ENCODE measurements at regions not wholly inside any gene's neighbourhood (a gene's known extent, or its start where the extent isn't known, plus 50 kb on each side); places are given as distances from the start of the nearest gene placed in this dataset.
"Not testable (repeated sequence)": the region's sequence is repeated elsewhere in the genome, so short reads cannot be mapped to it uniquely, and the experiment has no call there.

GRCh38 chr5:56375011-56375410, 141.9 kb upstream of the ANKRD55 start:
- Histone ChIP-seq H3K9ac (ENCODE audit: low read length) (no peak overlapping the region), H3K9me2 (ENCODE audit: insufficient read depth, low read length) (no peaks in the 10 kb centered on the region), H3K79me2 (replicated peaks; ENCODE audit: insufficient read depth, low read length) (no peaks in the 10 kb centered on the region), H3K36me3 (ENCODE audit: insufficient read depth, low read length) (no peaks in the 10 kb centered on the region), H3K4me2 (ENCODE audit: low read length) (no peak overlapping the region), H3K27ac (ENCODE audit: low read length) (no peak overlapping the region), H3K9me3 (ENCODE audit: low read length) (no peaks in the 10 kb centered on the region), H3K4me3 (ENCODE audit: low read length) (no peak overlapping the region), H4K20me1 (ENCODE audit: insufficient read depth) (no peaks in the 10 kb centered on the region), H3F3A (ENCODE audit: insufficient read depth, low read length, poor library complexity, severe bottlenecking) (no peaks in the 10 kb centered on the region), H3K27me3 (ENCODE audit: insufficient read depth, low read depth, low read length) (no peaks in the 10 kb centered on the region), H2AFZ (ENCODE audit: low read depth, low read length) (no peak overlapping the region)
- TF ChIP-seq TAF1 (IDR thresholded peaks at IDR 0.05; ENCODE audit: low read depth), result no peak
- TF ChIP-seq POLR2AphosphoS5 (IDR thresholded peaks at IDR 0.05), result no peak
- TF ChIP-seq RAD21 (conservative IDR thresholded peaks at IDR 0.05), result no peak
- TF ChIP-seq REST (IDR thresholded peaks at IDR 0.05; ENCODE audit: borderline replicate concordance), result no peak
- TF ChIP-seq SMC3 (conservative IDR thresholded peaks at IDR 0.05; ENCODE audit: poor library complexity), result no peak
- TF ChIP-seq EP300 (conservative IDR thresholded peaks at IDR 0.05; ENCODE audit: poor library complexity, severe bottlenecking), result no peak
- no peak for TF ChIP-seq MXI1 (conservative IDR thresholded peaks at IDR 0.05; ENCODE audit: poor library complexity, severe bottlenecking)
- no peak for TF ChIP-seq CTCF (IDR thresholded peaks at IDR 0.05; ENCODE audit: poor library complexity, severe bottlenecking)
- TF ChIP-seq EZH2 (IDR thresholded peaks at IDR 0.05; ENCODE audit: borderline replicate concordance, insufficient read depth, low read length, poor library complexity, severe bottlenecking), result no peak

DNA sequence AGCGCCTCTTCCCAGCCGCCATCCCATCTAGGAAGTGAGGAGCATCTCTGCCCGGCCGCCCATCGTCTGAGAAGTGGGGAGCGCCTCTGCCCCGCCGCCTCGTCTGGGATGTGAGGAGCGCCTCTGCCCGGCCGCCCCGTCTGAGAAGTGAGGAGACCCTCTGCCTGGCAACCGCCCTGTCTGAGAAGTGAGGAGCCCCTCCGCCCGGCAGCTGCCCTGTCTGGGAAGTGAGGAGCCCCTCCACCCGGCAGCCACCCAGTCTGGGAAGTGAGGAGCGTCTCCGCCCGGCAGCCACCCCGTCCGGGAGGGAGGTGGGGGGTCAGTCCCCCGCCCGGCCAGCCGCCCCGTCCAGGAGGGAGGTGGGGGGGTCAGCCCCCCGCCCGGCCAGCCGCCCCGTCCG, 139.4 kb upstream of the ANKRD55 start:
- not testable (repeated sequence) for H3K4me3 ChIP-seq (ENCODE audit: low read length); H3K27me3 ChIP-seq (ENCODE audit: insufficient read depth, low read depth, low read length); H2AFZ ChIP-seq (ENCODE audit: low read depth, low read length); H3K4me2 ChIP-seq (ENCODE audit: low read length); H3K27ac ChIP-seq (ENCODE audit: low read length); H3K9ac ChIP-seq (ENCODE audit: low read length); H3K9me3 ChIP-seq (ENCODE audit: low read length); H3K9me2 ChIP-seq (ENCODE audit: insufficient read depth, low read length); H3K79me2 ChIP-seq (replicated peaks; ENCODE audit: insufficient read depth, low read length); H3F3A ChIP-seq (ENCODE audit: insufficient read depth, low read length, poor library complexity, severe bottlenecking); H3K36me3 ChIP-seq (ENCODE audit: insufficient read depth, low read length); H4K20me1 ChIP-seq (ENCODE audit: insufficient read depth)

DNA sequence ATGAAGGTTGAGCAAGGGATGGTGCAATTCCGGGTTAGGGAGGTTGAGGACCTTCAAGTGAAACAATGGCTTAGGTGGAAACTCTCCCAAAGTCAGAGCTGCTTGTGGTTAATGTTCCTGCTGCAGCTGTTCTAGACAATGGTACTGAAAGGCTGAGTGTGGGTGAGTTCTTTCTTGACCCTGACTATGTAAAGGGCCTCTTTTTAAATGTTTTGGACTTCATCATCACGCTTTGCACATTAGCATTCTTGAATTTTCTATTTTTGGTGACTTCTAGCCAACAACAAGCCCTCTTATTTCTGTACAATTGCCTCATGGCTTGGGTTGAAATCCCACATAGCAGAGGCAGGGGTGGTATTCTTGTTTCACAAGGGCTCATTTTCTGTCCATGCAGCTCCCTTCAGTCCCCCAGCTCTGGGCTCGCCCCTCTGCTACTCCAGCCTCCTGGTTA, 136.3 kb upstream of the ANKRD55 start:
- H3K27ac ChIP-seq (ENCODE audit: low read length), result no peak overlapping the region
- no peaks in the 10 kb centered on the region for H3K9me3 ChIP-seq (ENCODE audit: low read length)
- H3K27me3 ChIP-seq (ENCODE audit: insufficient read depth, low read depth, low read length), result no peaks in the 10 kb centered on the region
- no peak overlapping the region for H2AFZ ChIP-seq (ENCODE audit: low read depth, low read length)
- no peak overlapping the region for H3K4me2 ChIP-seq (ENCODE audit: low read length)
- no peak overlapping the region for H3K4me3 ChIP-seq (ENCODE audit: low read length)
- H4K20me1 ChIP-seq (ENCODE audit: insufficient read depth), result no peaks in the 10 kb centered on the region
- H3F3A ChIP-seq (ENCODE audit: insufficient read depth, low read length, poor library complexity, severe bottlenecking), result no peaks in the 10 kb centered on the region
- no peak overlapping the region for H3K9ac ChIP-seq (ENCODE audit: low read length)
- no peaks in the 10 kb centered on the region for H3K36me3 ChIP-seq (ENCODE audit: insufficient read depth, low read length)
- H3K9me2 ChIP-seq (ENCODE audit: insufficient read depth, low read length), result no peaks in the 10 kb centered on the region
- TF ChIP-seq EZH2 (IDR thresholded peaks at IDR 0.05; ENCODE audit: borderline replicate concordance, insufficient read depth, low read length, poor library complexity, severe bottlenecking) (no peak), TAF1 (IDR thresholded peaks at IDR 0.05; ENCODE audit: low read depth) (no peak), POLR2AphosphoS5 (IDR thresholded peaks at IDR 0.05) (no peak), REST (IDR thresholded peaks at IDR 0.05; ENCODE audit: borderline replicate concordance) (no peak)
- no peaks in the 10 kb centered on the region for H3K79me2 ChIP-seq (replicated peaks; ENCODE audit: insufficient read depth, low read length)
